Tibial nerve (tissue), 4 donors: ENCODE measurements at regions not wholly inside any gene's neighbourhood (a gene's known extent, or its start where the extent isn't known, plus 50 kb on each side); places are given as distances from the start of the nearest gene placed in this dataset.

ENCODE experiments used
- DNase-seq, 2 donors: peaks; one replicate each; pipeline ENCODE4 v3.0.0-alpha.2; 2019; ENCODE audit warnings: low spot score in 2 of 2
- H3K27ac ChIP-seq, 4 donors: fragments of 200-600 bp; sonication (generic) in 3 of 4; one replicate each; pipeline ENCODE4 v1.5.1; 2017 to 2019; ENCODE audit warnings: mild to moderate bottlenecking in 1 of 4
- H3K27me3 ChIP-seq, 2 donors: fragments of 200-600 bp; sonication (generic) in 1 of 2; one replicate each; pipeline versions ENCODE4 v1.5.1 to v1.6.0; 2017 to 2019
- H3K36me3 ChIP-seq, 3 donors: fragments of 200-600 bp; sonication (generic); one replicate each; pipeline ENCODE4 v1.5.1; 2018 to 2019
- H3K4me1 ChIP-seq, 4 donors: fragments of 200-600 bp; sonication (generic) in 3 of 4; one replicate each; pipeline ENCODE4 v1.5.1; 2017 to 2019
- H3K4me3 ChIP-seq, 4 donors: fragments of 200-600 bp; sonication (generic) in 3 of 4; one replicate each; pipeline ENCODE4 v1.5.1; 2017 to 2019; ENCODE audit warnings: mild to moderate bottlenecking in 1 of 4, moderate library complexity in 1 of 4
- H3K9me3 ChIP-seq, 4 donors: fragments of 200-600 bp; sonication (generic) in 3 of 4; one replicate each; pipeline ENCODE4 v1.5.1; 2017 to 2019
- EP300 ChIP-seq, 2 donors: sonication (generic); formaldehyde crosslinking; IDR thresholded peaks; one replicate each; pipeline ENCODE4 v1.6.1; 2017; ENCODE audit warnings: antibody characterized with exemption in 2 of 2, mild to moderate bottlenecking in 1 of 2
- POLR2A ChIP-seq, 2 donors: fragments of 450-650 bp; IDR thresholded peaks; one replicate each; pipeline ENCODE4 v1.6.1; 2017; ENCODE audit warnings: antibody characterized with exemption in 2 of 2, mild to moderate bottlenecking in 2 of 2, moderate library complexity in 2 of 2
- WGBS, 2 donors: methylation state at CpG; one replicate each; pipeline ENCODE4 v1.1.5; 2018; 5-methylcytosine and 5-hydroxymethylcytosine counted together
- TF ChIP-seq, protein P1 (sequence below), 5 experiments: fragments of 200-600 bp in 3 of 5; fragments of 450-650 bp in 2 of 5; sonication (generic) in 3 of 5; IDR thresholded peaks; one replicate each; pipeline ENCODE4 v1.5.1; 2016 to 2019; ENCODE audit warnings: antibody characterized with exemption in 5 of 5, mild to moderate bottlenecking in 3 of 5, moderate library complexity in 2 of 5

GRCh38 chr7:72466797-72467196 is 54.7 kb upstream of the CALN1 start:
- no peak for TF ChIP-seq EP300 (IDR thresholded peaks at IDR 0.05)
- TF ChIP-seq, protein P1, sequence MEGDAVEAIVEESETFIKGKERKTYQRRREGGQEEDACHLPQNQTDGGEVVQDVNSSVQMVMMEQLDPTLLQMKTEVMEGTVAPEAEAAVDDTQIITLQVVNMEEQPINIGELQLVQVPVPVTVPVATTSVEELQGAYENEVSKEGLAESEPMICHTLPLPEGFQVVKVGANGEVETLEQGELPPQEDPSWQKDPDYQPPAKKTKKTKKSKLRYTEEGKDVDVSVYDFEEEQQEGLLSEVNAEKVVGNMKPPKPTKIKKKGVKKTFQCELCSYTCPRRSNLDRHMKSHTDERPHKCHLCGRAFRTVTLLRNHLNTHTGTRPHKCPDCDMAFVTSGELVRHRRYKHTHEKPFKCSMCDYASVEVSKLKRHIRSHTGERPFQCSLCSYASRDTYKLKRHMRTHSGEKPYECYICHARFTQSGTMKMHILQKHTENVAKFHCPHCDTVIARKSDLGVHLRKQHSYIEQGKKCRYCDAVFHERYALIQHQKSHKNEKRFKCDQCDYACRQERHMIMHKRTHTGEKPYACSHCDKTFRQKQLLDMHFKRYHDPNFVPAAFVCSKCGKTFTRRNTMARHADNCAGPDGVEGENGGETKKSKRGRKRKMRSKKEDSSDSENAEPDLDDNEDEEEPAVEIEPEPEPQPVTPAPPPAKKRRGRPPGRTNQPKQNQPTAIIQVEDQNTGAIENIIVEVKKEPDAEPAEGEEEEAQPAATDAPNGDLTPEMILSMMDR (IDR thresholded peaks at IDR 0.05), result no peak
- no peak for TF ChIP-seq POLR2A (IDR thresholded peaks at IDR 0.05)
- no peak overlapping the region for H3K27ac ChIP-seq
- H3K36me3 ChIP-seq, result no peaks in the 10 kb centered on the region
- DNase-seq, result no peak
- no peaks in the 10 kb centered on the region for H3K4me1 ChIP-seq
- 82 to 100% methylated on average over 2 of the region's 2 CpGs for WGBS, 2 donors
- no peaks in the 10 kb centered on the region for H3K27me3 ChIP-seq
- H3K9me3 ChIP-seq, result peaks cover 0 to 40% (median 0%) of the 10 kb centered on the region in 4 donors
- H3K4me3 ChIP-seq, result no peak overlapping the region

DNA sequence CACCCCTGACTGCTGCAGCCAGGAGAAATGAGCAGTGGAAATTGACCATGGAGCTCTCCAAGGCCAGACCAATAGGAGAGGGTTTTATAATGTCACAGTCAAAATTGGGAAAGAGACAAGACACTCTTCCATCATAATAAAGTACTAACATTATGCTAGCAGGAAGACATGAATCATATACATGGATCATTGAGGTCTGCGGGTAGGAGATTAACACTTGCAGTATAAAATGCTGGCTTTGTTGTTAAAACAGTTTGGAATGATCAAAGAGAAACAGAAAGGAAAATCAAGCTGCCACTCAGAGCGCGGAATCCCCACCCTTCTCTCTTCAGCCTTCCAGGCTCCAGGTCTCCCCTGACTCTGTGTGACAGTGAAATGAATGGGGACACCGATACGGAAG is 53.4 kb upstream of the CALN1 start:
- WGBS, 2 donors, result 61 to 67% methylated on average over 5 of the region's 5 CpGs
- Histone ChIP-seq H3K27me3 (no peaks in the 10 kb centered on the region), H3K4me3 (no peak overlapping the region), H3K9me3 (peaks cover 0 to 38% (median 0%) of the 10 kb centered on the region in 4 donors), H3K4me1 (no peaks in the 10 kb centered on the region), H3K27ac (no peak overlapping the region), H3K36me3 (no peaks in the 10 kb centered on the region)
- no peak for DNase-seq
- no peak for TF ChIP-seq EP300 (IDR thresholded peaks at IDR 0.05)
- TF ChIP-seq, protein P1 (IDR thresholded peaks at IDR 0.05), result no peak
- TF ChIP-seq POLR2A (IDR thresholded peaks at IDR 0.05), result no peak

DNA sequence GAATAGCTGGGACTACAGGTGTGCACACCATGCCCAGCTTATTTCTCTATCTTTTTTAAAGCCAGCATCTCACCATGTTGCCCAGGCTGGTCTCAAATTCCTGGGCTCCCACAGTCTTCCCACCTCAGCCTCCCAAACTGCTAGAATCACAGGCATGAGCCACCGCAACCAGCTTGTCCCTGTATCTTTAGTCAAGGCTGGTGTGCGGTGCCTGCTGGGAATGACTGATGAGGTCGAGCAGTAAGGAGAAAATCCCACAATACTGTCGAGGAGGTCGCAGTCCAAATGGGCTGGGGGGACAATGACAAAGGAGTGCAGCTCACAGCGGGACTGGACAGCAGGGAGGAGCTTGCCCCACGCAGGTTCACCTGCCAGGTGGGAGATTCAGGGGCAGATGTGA is 50.2 kb upstream of the CALN1 start:
- Histone ChIP-seq H3K4me3 (no peak overlapping the region), H3K4me1 (no peaks in the 10 kb centered on the region), H3K9me3 (peaks cover 0 to 12% (median 0%) of the 10 kb centered on the region in 4 donors), H3K27ac (no peak overlapping the region), H3K27me3 (no peaks in the 10 kb centered on the region), H3K36me3 (no peaks in the 10 kb centered on the region)
- DNase-seq, result no peak
- WGBS, 2 donors, result 72 to 77% methylated on average over 7 of the region's 7 CpGs
- TF ChIP-seq, protein P1 (IDR thresholded peaks at IDR 0.05), result no peak
- no peak for TF ChIP-seq EP300 (IDR thresholded peaks at IDR 0.05)
- no peak for TF ChIP-seq POLR2A (IDR thresholded peaks at IDR 0.05)
